OCI-LY7 (cell line): ENCODE measurements at regions not wholly inside any gene's neighbourhood (a gene's known extent, or its start where the extent isn't known, plus 50 kb on each side); places are given as distances from the start of the nearest gene placed in this dataset.

Experiments used
- CTCF ChIP-seq: fragments of 200-600 bp; sonication (generic); conservative IDR thresholded peaks from 2 replicates; pipeline ENCODE4 v1.5.1; 2014; ENCODE audit warnings: mild to moderate bottlenecking, antibody characterized with exemption, low read length, moderate library complexity, mixed read lengths
- EZH2phosphoT487 ChIP-seq: fragments of 200-600 bp; sonication (generic); IDR thresholded peaks from 2 replicates; pipeline ENCODE4 v1.6.1; 2018; ENCODE audit warnings: low read depth, borderline replicate concordance, mild to moderate bottlenecking, mixed run types, antibody characterized with exemption, low read length, moderate library complexity, mixed read lengths

- no peak for TF ChIP-seq EZH2phosphoT487
- no peak for TF ChIP-seq CTCF
Measured at GRCh38 chr3:21073561-21073960, 677.4 kb downstream of the ZNF385D start.
